ENCODE measurements at regions not wholly inside any gene's neighbourhood (a gene's known extent, or its start where the extent isn't known, plus 50 kb on each side); places are given as distances from the start of the nearest gene placed in this dataset.
"Not testable (repeated sequence)": the region's sequence is repeated elsewhere in the genome, so short reads cannot be mapped to it uniquely, and the experiment has no call there.

DNA sequence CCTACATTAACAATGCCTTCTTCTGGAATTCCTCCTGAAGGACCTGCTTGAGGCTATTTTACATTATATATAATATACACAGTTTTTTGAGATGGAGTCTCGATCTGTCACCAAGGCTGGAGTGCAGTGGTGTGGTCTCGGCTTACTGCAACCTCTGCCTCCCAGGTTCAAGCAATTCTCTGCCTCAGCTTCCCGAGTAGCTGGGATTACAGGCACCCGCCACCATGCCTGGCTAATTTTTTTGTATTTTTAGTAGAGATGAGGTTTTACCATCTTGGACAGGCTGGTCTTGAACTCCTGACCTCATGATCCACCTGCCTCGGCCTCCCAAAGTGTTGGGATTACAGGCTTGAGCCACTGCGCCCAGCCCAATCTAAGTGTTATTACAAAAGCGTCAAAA lies 71.9 kb upstream of the PRR23C start:
- DNase-seq, result not testable (repeated sequence)

DNA sequence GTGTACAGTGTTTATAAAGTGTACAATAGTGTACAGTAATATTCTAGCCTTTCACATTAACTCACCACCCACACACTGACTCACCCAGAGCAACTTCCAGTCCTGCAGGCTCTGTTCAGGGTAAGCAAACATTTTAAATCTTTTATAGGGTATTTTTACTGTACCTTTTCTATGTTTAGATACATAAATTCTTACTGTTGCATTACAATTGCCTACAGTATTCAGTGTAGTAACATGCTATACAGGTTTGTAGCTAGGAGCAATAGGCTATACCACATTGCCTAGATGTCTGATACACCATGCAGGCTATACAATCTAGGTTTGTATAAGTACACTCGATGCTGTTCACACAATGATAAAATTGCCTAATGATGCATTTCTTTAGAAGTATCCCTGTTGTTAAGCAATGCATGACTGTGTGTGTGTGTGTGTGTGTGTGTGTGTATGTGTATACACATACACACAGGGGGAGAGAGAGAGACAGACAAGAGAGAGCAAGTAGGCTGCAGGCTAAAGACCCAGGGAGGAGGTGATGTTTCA lies 72.5 kb upstream of the PRR23C start:
- no peak for DNase-seq

DNA sequence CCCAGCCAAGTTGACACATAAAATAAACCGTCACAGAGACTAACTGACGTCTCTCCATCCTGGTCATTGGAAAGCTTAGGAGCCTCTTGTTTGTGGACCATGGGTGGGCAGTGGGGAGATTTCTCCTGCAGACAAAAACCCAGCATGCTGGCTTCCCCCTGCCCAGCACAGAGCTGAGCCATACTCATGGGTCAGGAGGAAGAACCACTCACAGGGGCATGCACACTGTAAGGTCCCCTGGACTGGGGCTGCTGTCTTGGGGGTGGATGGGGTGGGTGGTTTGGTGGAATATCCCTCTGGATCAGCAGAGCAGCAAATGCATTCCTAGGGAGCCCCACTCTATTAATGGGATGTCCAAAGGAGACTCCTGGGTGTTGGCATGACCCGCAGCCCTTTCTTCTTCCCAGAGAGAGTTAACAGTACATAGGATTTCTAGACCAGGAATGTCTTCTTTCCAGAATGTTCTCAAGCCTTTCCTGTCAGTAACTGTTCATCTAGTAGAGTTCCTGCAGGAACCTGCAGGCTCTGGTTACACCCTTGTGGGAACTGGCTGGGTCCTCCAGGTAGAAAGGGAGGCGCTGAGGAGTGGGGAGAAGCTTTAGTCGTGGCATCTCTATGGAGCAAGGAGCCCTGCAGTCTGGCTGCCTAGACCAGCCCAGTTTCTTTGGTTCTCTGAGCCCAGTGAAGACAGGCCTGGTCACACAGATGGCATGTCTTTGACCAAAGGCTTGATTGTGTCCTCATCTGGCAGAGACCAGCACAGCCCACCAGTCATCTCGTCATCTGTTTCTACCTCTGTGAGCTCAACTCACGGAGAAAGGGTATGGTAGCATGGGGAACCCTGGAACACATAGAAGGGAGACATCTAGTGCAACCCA lies 73.4 kb upstream of the PRR23C start:
- no peak for DNase-seq

DNA sequence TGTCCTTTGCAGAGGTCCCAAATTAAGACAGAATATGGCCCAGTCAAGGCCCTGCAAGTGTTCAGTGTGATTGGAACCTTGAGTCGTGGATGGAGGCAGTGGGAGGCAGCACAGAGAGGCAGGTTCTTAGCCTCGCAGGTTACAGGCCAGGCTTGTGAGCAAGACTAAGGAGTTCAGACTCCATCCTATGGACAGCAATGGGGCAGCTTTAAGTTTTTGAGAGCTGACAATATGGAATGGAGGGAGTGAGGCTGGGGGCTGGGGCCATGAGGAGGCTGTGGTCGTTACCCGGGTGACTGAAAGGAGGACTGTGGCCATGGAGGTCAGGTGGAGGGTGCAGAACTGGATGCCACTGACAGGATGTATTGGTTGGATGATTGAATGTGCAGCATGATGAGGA lies 74.1 kb upstream of the PRR23C start:
- DNase-seq, result no peak

DNA sequence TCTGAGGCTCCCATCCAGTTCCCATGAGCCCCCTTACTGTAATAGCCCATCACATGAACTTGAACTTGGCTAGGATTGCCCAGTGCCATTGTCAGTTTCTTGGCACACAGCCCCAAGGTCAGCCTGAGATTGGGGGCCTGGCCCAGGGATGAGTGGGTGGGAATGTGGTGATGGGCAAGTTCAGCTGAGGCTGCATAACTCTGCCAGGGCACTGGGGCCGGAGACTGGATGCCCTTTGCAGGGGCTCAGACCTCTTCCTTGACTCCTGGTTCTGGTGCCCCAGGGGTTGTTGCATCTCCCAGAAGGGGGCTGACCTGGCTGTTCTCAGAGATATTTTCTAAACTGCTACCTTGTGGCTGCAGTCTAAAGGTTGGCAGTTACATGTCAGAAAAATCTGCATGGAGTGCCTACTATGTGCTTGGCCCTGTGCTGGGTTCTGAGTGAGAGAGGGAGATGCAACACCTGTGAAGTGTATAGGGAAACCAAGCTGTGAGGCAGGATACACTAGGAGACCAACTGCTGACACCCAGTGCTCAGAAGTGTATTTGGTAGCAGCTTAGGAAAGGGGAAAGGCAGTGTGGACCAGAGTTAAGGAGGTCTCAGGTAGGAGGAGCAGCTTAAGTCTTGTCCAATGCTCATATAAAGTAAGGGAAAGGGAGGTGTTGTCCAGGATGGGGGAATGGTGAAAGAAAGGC lies 74.8 kb upstream of the PRR23C start:
- DNase-seq, result no peak

DNA sequence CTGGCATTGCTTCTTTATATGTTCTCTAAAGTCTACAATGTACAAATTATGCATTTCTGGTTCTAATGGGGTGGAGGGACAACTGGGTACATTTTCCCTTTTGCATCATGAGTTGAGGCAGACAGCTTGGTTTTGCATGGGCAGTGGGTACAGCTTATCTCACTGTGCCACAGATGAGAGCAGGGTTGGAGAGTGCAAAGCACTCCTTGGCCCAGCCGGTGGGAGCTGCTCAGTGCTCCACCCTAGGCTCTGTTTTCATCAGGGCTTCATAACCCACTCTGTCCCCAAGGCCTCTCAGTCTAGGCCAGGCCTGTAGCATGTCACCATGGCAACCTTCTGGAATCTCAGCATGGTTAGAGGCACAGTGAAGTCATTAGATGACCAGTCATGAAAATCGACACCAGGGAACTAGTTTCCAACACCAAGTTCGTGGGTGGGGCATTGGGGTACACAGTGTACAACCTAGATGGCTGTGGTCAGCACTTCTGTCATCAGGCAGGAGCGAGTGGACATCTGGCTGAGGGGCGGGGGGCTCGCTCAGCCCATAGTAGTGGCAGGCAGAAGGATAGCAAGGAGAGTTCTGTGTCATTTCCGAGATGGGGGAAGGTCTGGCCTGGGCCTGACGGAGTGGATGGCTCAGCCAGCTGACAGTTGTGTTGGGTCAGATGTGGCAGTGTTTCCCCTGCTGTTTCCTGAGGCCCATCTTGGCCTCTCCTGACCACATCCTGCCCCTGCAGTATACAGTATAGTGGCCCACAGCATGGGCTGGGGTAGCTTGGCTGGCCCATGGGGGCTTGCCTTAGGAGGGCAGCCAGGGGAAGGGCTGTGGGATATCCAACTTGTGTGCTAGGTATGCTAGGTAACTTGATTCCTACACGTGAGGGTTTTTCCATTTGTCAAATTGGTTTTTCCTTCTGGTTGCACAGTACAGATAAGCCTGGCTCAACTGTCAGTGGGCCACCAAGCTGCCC lies 75.7 kb upstream of the PRR23C start:
- DNase-seq, result no peak

DNA sequence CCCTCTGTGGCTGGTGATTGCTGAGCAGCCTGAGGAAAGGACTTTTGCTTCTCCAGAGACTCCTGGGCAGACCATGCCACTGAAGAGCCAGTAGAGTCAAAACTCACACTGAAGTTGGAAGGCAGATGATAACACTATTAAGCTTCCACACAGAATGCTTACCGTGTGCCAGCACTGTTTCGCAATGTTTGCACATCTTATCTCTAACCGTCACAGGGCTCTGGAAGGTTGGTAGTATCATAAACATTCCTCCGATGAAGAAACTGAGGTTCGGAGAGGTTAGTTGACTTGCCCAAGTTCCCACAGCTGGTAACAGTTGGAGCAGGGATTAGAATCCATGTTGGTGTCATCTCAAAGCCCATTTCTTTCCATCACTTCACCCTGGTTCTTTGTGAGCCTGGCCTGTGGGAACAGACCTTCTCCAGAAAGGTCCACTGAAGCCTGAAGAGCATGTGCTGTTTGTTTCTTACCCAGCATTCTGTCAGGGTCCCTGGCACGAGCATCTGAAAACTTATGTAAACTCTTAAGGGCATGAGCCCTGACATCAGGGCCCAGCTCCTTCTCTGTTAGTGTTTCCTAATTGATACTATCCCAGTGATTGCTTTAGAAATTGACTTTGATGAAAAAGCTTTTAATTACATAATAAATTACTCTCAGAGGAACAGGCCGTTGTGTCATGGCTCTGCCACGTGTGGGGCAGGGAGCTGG lies 77.0 kb upstream of the PRR23C start:
- DNase-seq, result no peak

DNA sequence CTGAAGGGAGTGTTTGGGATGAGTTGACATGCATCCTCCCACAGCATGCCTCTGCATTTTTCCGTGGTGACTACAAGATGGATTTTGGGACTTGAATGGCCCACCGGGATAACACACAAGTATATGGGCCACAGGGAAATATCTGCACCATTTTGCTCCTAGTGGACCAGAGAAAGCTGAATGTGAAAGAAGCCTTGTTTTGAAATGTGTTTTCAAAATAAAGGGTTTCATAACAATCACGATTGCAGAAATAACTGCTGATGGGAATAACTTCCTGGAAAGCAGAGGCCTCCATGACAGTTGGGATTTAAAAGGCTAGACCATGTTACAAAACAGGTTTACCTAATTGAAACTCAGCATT lies 77.5 kb upstream of the PRR23C start:
- DNase-seq, result no peak

DNA sequence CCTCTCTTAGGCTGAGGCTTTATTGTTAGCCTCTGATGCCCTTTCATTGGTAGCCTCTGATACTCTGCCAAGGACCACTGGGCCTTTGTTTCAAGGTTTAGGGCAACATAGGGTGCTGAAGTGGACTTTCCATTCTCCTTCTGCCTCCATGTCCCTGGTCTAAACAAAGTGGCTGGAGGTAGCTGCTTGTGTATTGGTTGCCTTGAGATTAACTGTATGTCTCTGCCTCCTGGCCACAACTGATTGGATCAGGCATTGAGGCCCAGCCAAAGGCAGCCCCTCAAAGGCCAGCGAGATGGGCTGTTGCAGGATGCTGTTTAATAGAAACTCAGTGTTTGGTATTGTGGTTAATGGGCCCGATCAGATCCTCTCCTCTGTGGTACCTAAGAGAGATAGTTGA lies 77.9 kb upstream of the PRR23C start:
- DNase-seq, result no peak

DNA sequence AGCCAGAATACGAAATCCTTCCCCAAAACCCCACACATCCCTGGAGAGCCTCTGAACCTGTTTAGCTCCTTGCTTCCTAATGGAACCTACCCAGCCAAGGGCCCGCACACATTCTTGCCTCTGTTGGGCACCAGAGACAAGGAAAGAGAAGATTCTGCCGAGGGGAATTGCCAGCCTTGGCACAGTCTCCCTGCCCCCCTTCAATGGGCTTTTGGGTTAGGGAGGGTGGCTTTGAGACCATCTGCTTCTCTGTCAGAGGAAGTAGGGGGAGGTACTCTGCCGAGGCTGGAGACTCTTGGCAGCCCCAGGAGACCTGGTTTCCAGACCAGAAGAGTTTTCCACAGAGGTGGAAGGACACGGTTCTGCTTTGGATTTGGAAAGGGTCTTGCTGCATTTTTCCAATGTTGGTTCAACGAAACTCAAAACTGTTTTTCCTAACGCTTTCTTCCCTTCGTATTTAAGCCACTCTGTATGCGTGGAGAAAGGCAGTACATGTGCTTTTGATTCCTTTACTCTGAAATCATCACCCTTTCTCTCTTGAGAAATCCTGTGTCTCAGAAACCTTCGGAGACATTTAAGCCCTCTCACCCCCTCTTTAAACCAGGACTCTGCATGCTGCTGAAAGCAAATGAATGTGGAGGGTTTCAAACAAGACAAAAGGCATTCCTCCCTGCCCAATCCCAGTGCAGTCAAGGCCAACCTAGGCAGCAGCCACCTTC lies 78.8 kb upstream of the PRR23C start:
- DNase-seq, result peak; percentile 67

DNA sequence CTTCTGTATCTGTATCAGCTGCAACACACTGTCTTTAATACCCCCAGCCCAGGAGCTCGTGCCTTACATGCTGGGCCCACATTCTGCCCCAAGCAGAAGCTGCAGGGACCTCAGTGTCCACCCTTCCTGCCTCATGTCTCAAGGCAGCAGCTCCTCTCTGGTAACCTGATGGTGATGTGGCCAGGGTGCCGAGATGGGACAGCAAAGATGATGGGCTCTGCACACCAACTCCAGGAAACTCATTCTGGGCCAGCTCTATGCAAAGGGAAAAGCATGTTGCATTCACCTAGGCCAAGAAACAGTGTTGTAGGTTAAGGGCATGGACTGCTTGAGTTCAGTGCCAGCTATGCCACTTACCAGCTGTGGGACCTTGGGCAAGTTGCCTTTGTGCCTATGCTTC lies 79.5 kb upstream of the PRR23C start:
- no peak for DNase-seq

DNA sequence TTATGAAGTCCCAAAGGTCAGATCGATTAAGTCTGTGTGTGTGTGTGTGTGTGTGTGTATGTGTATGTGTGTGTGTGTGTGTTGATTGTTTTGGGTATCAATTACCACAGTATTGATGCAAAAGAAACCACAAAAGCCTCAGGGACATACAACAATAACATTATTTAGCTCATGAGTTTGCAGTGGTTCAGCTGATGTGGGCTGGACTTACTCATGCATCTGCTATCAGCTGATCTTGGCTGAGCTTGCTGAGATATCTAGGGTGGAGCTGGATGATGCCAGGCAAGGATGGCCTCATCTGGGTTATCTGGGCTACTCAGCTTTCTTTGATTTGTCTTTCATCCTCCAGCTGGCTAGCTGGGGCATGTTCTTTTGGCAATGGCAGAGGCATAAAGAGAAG lies 82.4 kb upstream of the PRR23C start:
- no peak for DNase-seq

DNA sequence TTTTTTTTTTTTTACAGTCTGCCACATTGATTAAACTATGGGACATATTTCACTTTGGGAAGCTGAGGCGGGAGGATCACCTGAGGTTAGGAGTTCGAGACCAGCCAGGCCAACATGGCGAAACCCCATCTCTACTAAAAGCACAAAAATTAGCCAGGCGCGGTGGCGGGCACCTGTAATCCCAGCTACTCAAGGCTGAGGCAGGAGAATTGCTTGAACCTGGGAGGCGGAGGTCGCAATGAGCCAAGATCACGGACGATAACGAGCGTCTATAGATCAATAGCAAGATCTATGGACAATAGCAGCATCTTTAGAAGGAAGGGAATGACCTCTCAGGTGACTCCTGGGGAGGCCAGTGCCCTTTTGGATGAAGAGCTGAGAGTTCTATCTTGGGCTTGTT lies 82.9 kb upstream of the PRR23C start:
- DNase-seq, result not testable (repeated sequence)

DNA sequence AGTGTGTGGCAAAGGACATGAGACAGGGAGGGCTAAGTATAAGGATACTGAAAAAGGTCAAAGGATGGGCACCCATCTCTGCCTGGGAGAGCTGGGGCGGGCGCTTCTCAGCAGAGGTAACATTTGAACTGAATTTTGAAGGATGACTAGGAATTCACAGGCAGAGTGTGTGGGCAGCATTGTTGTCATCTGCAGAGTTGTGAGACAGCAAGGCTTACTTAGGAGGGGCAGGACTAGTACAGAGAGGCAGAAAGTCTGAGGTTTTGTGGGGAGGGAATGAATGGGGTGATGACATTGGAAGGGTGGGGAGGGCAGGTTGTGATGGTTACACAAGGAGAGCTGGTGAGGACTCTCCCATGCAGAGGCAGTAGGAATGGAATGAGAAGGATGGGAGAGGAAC lies 84.1 kb upstream of the PRR23C start:
- no peak for DNase-seq

DNA sequence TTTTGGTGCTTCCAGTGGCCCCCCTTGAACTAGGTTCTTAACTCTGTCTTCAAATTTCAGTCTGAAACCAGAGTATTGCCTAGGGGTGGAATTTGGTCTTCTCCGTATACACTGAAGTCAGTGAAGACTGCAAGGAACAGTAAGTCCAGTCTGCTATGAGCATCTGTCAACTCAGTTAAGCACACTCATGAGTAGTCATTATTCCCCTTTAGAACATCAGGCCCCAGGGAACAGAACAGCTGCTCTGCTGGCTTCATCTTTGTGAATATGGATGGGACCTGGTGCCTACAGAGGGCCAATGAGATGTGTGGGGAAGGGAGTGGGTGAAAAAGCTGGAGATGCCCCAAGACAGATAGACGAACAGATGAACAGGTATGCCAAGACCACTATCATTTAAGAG lies 85.2 kb upstream of the PRR23C start:
- no peak for DNase-seq

DNA sequence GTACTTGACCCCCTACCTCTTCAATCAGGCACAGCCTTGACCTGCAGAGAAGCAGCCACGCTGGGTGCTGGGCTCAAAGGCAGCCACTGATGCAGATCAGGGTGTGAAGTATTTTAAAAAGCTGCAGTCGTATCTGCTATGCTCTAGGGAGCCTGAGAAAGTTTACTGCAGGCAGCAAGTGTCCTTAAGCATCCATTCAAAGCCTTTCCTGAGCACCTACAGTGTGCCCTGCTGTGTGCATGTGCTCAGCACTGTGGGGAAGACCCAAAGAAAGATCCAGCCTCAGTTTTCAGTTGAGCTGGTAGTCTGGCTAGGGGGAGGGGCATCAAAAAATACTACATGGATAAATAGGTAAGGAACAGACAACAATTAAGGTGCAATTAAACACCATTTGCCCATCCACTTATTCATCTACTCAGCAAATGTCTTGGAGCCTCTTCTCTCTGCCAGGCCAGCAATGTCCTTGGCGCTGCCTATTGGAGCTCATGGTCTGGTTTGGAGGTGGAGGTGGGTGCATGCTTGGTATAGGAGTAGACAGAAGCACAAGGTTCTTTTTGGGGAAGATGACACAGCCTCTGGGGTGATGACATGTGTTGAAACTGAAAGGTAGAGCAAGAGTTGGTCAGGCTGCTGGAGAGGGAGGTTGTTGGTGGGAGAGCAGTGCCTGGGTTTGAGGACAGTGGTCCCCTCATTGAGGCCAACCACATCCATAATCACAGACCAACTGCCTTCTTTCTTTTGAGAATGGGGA lies 85.9 kb upstream of the PRR23C start:
- DNase-seq, result no peak

DNA sequence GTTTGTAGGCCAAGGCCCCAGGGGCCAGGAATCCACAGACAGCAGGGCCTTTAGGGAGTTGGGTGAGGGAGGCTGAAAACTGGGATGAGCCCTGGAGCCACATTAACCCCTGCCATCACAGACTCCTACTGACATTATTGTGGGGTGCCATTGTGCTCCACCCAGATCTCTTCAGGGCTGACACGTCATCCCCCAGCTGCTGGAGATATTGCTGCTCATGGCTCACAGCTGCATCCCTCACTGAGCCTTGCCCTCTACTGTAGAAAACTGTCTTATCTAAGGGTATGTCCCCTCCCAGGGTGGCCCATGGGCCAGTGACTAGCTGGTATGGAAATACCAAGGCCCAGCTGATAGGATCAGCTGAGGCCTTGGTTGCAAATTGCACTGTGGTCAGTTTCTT lies 87.3 kb upstream of the PRR23C start:
- no peak for DNase-seq

DNA sequence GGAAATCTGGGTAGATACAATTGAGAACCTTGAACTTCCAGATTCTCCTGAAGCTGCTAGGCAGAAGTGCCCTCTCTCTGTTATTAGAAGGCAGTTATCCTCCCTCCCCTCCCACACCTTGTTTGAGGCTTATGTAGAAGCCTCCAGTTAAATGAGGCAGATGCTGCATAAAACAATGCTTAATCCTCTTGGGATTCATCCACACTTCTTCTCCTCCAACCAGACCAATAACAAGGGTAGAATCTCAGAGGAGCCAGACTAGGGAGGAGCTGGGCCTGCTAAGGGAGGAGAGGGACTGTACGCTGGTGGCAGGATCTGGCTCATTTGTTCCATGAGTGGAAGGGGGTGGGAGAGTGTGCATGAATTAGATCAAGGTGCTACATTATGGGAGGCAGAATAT lies 88.3 kb upstream of the PRR23C start:
- peak; percentile 61 for DNase-seq

DNA sequence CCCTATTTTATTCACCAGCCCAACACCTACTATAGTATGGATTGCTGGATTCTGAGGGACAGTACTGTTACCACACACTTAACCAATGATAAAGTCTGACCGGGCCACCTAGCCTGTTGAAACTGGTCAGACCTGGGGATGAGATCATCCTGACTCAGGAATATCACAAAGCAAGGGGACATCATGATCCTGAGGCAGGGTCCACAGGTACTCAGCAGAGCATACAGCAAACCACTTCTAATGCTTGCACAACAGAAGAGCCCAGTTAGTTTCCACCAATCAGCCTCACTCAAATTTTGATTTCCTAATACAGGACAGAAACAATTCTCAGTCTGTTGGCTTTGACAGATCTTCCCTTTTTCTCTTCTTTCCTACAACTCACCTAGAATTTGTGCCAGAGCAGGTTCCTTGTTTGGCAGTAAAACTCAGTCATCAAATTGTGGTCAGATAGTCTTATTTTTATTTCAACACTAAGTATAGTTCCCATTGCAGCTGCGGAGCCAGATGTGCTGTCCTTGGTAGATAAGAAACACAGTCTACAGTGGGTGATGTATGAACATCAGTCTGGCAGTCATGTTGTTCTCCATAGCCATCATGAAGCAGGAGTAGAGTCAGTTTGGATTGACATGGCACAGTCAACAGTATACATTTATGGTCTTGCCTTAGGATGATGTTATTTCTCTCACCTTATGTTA lies 90.1 kb upstream of the PRR23C start:
- DNase-seq, result no peak

DNA sequence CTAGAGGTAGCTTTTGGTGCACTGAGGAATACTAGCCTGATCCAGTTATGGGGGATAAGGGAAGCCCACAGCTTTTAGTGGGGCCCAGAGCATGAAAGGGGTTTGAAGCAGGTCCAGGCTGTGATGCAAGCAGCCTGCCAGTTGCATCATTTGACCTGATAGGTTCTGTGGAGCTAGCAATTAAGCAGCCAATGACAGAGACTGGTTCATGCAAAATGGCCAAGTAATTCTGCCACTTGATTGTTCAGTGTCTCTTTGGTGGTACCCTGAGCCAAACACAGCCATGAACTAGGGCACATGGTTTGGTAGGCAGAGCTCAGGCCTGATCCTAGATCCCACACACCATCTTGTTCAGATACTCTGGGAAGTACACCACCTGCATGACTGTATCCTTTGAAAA lies 91.0 kb upstream of the PRR23C start:
- no peak for DNase-seq

All from NCI-H446 treated with DMSO at 0.1 percent for 48 hours (cell line).